ENCODE measurements at regions not wholly inside any gene's neighbourhood (a gene's known extent, or its start where the extent isn't known, plus 50 kb on each side); places are given as distances from the start of the nearest gene placed in this dataset.

GRCh38 chr2:48900321-48901014, 144.9 kb upstream of the LHCGR start:
- TF ChIP-seq CTCF (conservative IDR thresholded peaks at IDR 0.05; ENCODE audit: low read depth, low read length), result no peak
- no peak for DNase-seq (ENCODE audit: low read depth)
- H3K4me3 ChIP-seq (ENCODE audit: low read depth, low read length), result no peak overlapping the region

- no peak for DNase-seq (ENCODE audit: low read depth)
- no peak overlapping the region for H3K4me3 ChIP-seq (ENCODE audit: low read depth, low read length)
- TF ChIP-seq CTCF (conservative IDR thresholded peaks at IDR 0.05; ENCODE audit: low read depth, low read length), result no peak
These were observed 141.3 kb upstream of the LHCGR start for GRCh38 chr2:48896870-48897269.

- no peak overlapping the region for H3K4me3 ChIP-seq (ENCODE audit: low read depth, low read length)
These were observed 135.1 kb upstream of the LHCGR start for GRCh38 chr2:48890454-48891131.

GRCh38 chr2:48888066-48888465, 132.5 kb upstream of the LHCGR start:
- no peak for TF ChIP-seq CTCF (conservative IDR thresholded peaks at IDR 0.05; ENCODE audit: low read depth, low read length)
- DNase-seq (ENCODE audit: low read depth), result no peak
- H3K4me3 ChIP-seq (ENCODE audit: low read depth, low read length), result no peak overlapping the region

More at GRCh38 chr2:48890454-48891131, 135.1 kb upstream of the LHCGR start:
- no peak for TF ChIP-seq CTCF (conservative IDR thresholded peaks at IDR 0.05; ENCODE audit: low read depth, low read length)
- DNase-seq (ENCODE audit: low read depth), result no peak

DNA sequence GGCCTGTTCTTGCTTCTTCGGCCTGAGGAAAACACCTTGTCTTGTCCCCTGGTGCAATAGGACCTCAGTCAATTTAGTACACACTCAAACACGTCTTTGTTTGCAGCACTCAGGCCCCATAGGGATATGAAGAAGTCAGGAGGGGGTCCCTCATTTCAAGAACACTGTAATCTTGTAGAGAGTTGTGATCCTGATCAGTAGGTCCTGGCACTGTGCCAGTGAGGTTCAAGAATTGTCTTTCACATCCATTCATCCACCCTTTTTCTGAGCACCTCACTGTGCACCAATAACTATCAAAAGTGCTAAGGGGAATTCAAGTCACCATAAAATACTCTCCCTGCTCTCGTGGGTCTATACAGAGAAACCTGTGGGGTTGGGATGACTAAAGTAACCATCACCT, 131.4 kb upstream of the LHCGR start:
- H3K4me3 ChIP-seq (ENCODE audit: low read depth, low read length), result no peak overlapping the region
- DNase-seq (ENCODE audit: low read depth), result no peak
- no peak for TF ChIP-seq CTCF (conservative IDR thresholded peaks at IDR 0.05; ENCODE audit: low read depth, low read length)

GRCh38 chr2:48885841-48886240, 130.3 kb upstream of the LHCGR start:
- no peak for DNase-seq (ENCODE audit: low read depth)
- H3K4me3 ChIP-seq (ENCODE audit: low read depth, low read length), result no peak overlapping the region
- no peak for TF ChIP-seq CTCF (conservative IDR thresholded peaks at IDR 0.05; ENCODE audit: low read depth, low read length)

GRCh38 chr2:48883661-48884060, 128.1 kb upstream of the LHCGR start:
- no peak for TF ChIP-seq CTCF (conservative IDR thresholded peaks at IDR 0.05; ENCODE audit: low read depth, low read length)
- no peak for DNase-seq (ENCODE audit: low read depth)
- H3K4me3 ChIP-seq (ENCODE audit: low read depth, low read length), result no peak overlapping the region

All from epithelial cell of proximal tubule (primary cell).